NCI-H226 (cell line): ENCODE measurements at regions not wholly inside any gene's neighbourhood (a gene's known extent, or its start where the extent isn't known, plus 50 kb on each side); places are given as distances from the start of the nearest gene placed in this dataset.

Experiments used
- DNase-seq: peaks from one replicate; pipeline ENCODE4 v3.0.0-alpha.2; 2015

DNA sequence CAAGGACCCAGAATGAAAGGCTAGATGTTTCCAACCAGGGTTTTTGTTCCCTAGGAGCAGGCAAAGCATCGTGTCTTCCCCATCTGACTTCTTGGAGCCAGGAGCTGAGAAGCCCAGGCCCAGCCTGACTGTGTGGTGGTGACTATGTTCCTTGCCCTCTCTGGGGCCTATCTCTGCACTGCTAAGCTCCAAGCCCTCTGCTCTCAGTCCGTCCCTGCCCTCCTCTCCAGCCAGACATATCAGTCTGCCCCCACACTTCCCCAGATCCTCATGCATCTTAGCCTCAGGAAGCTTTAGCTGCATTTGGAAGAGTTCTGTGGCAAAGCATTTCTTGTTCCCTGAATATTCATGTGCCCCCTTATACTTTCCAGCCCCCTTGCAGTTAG, 196.6 kb downstream of the CYP26B1 start:
- DNase-seq: no peak

DNA sequence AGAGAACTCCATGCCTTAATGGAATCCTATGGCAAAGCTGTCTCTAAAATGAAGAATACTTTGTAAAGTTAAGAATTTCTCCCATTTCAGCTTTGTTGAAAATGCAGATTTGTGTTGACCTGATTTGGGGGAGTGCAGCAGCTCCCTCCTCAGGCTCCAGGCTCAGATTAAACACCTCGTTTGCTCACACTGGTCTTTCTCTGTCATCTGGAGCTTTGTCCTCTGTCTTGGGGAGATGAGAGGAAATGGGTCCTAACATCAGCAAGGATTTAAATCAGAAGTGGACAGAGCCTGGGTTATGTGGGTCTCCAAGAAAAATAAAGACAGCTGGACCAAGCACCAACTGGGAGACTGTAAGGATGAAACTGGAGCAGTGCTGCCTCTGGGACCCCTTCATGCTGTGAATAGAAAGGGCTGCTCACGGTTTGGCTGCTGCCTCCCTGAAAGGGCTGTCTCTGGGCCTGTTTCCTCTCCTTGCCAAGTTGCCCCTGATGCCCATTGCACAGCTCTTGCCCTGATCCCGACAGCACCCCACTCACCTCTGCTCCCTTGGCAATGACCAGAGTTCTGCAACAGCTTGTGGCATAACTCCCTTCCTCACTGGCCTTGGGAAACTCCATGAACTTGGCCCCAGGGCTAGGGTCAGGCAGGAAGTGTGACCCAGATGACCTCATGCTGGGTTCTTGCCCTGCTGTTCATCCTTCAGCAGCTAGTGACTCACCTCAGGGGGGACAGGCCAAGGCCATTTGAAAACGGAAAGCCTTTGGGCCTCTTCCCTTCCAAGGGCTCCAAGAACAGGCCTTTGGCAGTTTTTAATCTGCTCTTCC, 197.2 kb downstream of the CYP26B1 start:
- no peak for DNase-seq

DNA sequence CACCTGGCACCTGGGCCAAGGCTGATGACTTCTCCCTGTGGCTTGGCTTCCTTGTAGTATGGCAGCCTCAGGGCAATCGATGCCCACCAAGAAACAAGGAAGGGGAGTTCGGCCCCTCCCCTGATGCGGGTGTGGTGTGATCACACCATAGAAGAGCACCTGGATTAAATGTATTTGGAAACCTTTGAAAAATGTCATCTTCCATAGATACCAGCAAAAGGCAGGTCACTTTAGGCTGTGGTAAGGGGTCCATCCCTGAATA, 198.2 kb downstream of the CYP26B1 start:
- DNase-seq: no peak

GRCh38 chr2:71948781-71949536, 198.7 kb downstream of the CYP26B1 start:
- peak; percentile 33 for DNase-seq

DNA sequence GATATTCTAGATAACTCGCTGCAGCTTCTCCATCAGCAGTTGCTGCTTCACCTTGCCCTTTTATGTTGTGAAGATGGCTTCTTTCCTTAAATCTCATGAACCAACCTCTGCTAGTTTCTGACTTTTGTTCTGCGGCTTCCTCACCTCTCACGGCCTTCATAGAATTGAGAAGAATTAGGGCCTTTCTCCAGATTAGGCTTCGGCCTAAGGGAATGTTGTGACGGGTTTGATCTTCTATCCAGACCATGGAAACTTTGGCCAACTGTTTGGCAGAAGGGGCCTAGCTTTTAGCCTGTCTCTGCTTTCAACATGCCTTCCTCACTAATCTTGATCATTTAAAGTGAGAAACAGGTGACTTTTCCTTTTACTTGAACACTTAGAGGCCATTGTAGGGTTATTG, 199.9 kb downstream of the CYP26B1 start:
- no peak for DNase-seq

- DNase-seq: no peak
These were observed 202.1 kb downstream of the CYP26B1 start for GRCh38 chr2:71945603-71945959.

- DNase-seq: no peak
These were observed 202.7 kb downstream of the CYP26B1 start for GRCh38 chr2:71944806-71945602.

DNA sequence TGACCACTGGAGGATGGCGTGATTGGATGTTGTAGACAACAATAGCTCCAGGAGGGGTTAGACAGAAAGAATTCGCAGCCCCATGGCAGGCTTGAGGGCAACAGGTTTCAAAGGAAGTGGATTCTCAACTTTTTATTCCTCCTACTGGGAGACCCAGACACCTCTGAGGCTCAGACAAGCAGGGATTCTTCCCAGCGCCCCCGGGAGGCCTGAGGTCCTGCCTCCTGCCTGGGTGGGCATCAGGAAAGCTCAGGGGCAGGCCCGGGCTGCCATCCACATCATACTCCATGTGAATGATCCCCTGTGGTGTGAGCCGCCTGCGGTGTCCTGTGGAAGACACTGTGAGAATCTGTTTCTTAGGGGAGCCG, 203.5 kb downstream of the CYP26B1 start:
- DNase-seq: no peak

DNA sequence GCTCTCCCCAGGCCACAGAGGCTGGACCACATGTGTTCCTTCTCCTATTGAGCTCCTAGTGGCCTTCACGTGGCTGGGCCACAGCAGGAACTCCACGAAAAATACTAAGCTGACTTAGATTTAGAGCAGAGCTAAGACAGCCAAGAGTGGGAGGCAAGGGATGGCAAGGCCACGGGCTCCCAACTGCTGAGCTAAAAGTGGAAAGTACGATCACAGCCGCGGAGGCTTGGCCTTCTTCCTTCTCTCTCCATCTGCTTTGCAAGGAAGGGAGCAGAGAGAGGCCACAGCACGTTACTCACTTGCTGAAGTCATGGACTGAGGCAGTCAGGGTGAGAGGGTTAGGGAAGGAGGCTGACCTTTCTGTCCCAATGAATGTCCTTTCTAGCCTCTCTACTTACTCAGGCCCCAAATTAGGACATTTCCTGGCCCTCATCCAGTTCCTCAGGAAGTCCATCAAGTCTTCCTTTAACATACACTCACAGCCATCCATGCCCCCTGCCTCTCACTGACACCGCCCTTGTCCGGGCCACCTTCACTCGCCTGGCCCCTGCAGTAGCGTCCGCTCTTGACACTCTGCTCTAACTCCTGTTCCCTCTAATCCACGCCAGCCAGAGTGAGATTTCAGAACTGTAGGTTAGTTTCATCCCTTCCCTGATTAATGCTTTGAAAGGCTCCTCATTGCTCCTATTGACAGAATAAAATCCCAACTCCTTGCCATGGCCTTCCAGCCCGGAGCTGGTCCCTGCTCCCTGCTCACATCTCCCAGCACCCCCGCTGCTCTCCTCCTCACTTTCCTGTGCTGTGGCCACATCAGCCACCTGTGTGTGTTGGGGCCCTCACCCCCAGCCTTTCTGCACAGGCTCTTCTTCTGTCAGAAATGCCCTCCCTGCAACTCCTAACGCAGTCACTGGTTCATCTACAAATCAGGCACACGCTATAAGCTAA, 204.2 kb downstream of the CYP26B1 start:
- no peak for DNase-seq

GRCh38 chr2:71941726-71942525, 205.7 kb downstream of the CYP26B1 start:
- DNase-seq: no peak

- DNase-seq: no peak
These were observed 207.0 kb downstream of the CYP26B1 start for GRCh38 chr2:71940695-71941094.

- no peak for DNase-seq
These were observed 207.8 kb downstream of the CYP26B1 start for GRCh38 chr2:71939588-71940535.

DNA sequence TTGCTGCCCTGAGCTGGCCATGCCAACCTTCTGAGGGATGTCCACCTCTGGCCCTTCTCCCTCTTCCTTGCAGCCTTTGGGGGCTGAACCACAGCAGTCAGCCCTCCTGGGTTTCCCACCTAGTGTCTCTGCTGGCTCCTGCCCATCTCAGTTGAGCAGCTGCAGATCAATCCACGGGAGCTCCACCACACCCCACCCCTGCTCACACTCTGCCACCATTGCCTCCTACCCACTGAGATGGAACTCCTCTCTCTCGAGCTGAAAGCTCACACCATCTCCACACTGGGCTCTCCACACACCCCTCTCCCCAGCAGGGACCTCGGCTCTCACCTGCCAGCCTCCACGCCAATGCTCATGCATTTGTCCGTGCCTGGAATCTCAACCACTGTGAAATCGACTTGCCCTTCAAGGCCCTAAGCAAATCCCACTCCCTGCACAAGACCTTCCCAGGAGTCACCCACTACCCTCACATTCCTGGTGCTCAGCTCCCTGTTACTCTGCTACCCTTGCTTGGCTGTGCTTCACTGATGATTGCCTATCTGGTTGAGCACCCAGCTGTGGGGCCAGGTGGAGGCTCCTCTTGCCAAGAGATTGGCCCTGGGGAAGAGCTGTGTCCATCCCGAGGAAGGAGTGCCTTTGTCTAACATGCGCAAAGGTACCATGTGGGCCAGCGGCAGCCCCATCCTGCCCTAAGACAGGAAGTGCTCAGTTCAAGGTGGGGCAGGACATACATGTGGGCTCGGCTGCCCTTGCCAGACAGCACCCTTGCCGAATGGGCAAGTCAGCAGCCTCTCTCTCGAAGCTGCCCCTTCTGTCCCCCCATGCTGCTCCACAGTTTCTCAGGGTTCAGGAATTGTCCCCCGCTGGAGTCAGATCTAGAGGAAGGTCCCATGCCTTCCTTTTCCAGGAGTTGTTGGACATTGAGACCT, 208.7 kb downstream of the CYP26B1 start:
- DNase-seq: no peak

GRCh38 chr2:71938108-71938507, 209.6 kb downstream of the CYP26B1 start:
- no peak for DNase-seq

- no peak for DNase-seq
These were observed 210.3 kb downstream of the CYP26B1 start for GRCh38 chr2:71937396-71937795.

GRCh38 chr2:71936076-71937030, 211.3 kb downstream of the CYP26B1 start:
- DNase-seq: no peak

DNA sequence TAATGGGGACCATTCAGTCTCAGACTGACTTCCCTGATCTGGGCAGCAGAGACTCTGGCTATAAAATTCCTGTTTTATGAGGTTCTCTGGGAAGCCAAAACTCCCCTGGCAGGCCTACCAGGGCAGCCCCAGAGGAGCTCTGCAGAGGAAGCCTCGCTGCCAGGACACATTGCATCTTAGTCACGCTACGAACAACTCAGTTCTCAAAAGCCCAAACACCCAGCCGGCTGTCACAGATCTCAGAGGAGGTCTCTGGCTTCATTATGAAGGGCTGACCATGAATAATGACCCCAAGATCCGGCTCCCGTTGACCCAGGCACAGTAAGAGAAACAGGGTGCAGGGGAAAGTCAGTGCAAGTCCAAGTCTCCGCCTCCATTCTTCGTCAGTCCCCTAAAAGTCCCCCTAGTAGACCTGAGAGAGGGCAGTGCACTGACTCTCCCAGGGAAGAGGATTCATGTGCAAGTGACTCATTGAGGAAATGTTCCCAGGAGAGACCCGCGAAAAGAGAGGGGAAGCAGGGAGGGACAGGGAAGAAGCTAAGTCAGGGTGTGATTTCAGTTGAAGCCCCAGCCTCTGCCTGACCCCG, 212.3 kb downstream of the CYP26B1 start:
- DNase-seq: no peak
